Suppressor macrophage treated with lipopolysaccharide for 4 hours (primary cell): ENCODE measurements at regions not wholly inside any gene's neighbourhood (a gene's known extent, or its start where the extent isn't known, plus 50 kb on each side); places are given as distances from the start of the nearest gene placed in this dataset.

ENCODE experiments used
- DNase-seq: peaks from one replicate; pipeline ENCODE4 v3.0.0-alpha.2; 2020

DNA sequence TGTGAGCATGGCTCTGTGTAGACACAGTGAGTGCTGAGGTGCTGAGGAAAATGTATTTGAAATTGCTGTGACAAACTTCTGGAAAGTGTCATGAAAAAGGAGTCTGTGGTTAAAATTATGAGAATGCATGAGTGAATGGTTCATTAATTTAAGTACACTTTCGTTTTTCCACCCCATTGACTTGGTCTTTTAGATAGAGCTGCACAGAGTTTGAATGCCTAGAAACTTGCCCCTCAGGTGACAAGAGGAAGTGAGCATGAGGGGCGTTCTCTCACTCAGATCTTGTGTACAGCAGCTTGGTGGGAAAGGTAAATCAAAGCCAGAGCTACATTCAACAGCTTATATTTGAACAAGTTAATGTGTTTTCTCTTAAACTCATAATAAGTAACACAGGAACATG is 296.8 kb downstream of the WDR72 start:
- no peak for DNase-seq

DNA sequence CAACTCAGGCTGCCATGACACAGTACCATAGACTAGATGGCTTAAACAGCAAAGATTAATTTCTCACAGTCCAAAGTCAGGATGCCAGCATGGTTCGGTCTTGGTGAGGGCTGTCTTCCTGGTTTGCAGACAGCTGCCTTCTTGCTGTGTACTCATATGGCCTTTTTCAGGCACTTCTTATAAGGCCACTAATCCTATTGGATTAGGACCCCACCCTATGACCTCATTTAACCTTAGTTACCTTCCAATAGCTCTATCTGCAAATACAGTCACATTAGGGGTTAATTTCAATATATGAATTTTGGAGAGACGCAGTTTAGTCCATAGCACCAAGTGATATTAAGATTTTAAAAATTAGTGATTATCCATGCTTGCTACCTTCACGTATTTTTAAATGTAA is 297.8 kb downstream of the WDR72 start:
- DNase-seq, result no peak

DNA sequence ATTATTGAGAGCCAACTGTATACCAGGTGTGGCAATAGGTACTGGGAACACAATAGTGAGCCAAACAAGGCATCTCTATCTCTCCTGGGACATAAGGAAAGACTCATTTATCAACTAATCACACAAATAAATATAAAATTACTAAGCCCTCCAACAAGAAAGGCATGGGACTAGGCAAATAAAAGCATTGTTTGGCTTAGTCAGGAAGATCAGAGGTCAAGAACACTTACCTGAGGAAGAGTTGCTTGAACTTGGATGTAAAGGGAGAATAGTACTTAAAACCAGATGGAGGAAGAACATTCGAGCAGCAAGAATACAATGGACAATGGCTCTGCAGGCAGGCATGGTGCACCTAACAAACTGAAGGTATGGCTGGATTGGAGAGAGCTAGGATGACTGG is 300.7 kb downstream of the WDR72 start:
- no peak for DNase-seq

DNA sequence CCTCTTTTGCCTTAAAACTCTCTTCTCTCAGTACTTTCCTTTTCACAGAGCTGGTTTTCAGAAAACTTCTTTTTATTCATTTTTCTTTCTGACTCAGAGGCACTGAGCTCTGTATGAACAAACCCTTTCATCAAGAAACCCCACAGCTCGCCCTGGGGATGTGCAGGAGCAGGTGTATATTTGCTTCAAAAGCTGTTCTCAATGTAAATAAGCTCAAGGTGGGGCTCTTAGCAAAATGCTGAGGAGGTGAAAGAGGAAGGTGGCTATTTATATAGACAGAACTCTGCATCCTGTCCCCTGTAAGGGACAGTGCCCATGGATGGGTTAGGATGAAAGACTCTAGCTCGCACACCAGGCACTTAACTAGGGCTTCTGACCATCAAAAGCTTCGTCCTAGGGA is 302.0 kb downstream of the WDR72 start:
- DNase-seq, result no peak

DNA sequence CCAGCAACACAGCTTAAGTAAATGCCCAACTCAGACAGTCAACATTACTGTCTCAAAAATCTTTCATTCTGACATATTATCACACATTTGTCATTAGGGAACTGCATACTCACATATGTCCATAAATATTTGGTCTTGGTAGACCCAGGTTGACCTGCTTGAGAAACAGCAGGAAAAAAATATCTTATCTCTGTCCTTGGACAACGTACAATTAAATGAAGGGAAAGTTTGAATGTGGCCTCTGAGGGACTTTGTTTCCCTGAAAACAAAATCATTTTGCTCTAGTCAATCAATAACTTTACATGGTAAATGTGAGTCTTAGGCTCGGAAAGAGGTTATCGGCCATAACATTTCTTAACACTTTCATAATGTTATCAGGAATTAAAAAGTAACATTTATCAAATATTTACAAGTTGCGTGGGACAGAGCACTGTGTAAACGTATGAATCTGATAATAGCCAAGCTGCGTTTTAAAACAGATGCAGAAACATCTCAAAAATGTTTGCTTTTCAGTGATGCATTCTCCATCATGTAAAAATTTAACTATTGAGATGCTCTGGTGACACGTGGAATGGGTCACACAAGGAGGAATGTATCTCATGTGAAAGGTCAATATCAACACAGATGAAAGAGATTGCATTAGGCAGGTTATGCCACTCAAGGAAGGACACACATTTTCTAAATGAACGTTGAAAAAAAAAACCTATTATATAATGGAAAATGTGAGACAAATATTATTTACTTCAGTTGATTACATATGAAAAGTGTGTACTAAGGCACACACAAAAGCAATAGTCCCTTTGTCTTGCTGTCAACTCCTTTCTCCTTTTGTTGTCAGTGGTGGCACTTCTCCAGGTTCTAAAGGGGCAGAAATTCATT is 304.4 kb downstream of the WDR72 start:
- no peak for DNase-seq

DNA sequence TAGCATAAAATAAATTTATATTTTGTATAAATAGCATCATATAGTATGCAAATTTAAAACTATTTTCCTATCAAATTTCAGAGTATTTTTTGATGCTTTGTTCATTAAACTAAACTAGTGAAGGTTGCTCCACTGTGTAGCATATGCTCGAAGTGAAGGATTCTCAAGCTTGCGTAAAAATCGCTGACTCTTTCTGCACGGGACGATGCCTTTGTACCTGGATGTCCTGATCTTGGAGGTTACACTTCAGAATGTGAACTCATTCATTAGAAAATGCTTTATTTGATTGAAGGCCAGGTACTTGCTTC is 305.0 kb downstream of the WDR72 start:
- no peak for DNase-seq

DNA sequence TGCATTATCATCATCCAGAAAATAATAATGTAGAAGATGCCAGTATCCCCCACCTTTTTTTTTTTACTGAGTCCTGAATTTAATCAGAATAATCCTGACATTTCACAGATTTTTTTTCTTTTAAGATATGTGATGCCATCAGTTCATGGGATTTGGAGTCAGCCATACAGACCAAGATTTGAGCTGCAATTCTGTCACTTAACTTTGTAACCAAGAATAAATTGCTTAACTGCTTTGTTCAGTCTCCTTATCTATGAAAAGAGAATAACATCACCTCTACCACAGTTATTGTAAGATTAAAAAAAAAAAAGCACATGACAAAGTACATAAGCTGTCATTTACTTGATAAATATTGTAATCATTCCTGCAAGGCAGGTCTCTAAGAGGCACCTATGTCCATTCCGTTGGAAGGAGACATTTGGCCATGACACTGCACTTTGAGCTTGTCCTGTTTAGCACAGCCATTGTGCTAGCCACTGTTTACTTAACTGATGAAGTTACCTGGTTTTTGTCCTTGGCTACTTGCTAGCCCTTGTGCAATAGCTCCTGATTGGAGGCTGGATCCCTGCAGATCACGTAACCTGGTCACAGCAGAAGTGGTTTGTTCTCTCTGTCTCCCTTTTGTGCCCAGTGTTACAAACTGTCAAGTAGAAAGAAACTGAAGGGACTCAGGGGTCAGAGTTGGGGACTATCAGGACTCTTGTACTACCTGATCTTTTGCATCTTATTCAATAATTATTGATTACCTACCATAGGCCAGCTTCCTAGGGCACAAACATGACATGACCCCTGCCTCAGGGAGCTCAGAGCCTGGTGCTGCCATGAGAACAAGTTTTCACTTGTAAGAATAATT is 306.0 kb downstream of the WDR72 start:
- no peak for DNase-seq

DNA sequence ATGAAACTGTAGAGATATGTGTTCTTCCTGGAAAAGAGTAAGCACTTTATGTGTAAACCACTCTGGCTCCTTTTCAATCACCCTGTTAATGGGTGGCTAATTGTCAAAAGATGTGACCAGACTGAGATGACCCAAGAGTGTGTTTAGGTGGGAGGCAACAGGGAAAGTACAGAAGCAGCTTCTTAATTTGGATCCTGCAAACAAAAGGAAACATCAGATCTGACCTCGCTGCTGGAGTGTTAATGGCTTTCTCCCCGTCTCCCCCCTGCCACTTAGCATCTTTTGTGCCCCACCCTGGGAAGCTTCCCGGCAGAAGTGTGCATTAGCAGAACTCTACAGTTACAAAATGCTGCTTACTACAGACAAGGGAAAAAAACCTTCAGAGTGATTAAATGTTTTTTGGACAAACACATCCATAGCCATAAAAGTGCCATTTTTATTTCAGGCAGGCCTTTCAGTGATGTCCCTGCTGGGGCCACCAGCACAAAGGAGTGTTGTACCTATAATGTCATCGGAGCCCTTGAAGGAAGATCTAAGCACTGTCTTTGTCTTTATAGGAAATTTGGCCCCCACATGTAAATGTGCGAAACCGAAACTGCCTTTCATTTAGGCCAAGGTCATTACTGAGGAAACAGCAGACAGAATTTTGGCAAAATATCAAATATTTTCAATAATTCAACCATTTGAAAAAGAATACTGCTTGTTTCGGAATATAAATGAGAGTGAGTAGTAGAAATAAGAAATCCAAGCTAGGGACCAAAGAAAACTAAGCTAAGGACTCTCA is 311.0 kb downstream of the WDR72 start:
- no peak for DNase-seq

DNA sequence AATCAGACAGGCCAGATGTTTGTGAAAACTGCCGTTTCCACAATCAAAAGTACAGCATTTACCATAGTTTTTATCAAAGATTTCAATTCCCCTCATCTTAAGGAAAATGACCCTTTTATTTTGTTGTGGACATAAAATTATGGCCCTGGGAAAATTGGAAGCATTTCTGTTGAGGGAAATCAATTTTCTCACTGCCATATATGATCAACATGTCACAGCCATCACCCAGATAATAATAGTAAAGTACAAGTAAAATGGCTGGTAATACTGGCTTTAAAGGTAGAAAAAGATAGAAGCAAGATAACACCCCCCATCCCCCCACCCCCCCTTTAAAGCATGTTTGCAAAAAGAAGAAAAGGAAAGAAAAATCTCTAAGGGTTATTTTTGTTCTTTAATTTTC is 311.7 kb downstream of the WDR72 start:
- DNase-seq, result no peak

DNA sequence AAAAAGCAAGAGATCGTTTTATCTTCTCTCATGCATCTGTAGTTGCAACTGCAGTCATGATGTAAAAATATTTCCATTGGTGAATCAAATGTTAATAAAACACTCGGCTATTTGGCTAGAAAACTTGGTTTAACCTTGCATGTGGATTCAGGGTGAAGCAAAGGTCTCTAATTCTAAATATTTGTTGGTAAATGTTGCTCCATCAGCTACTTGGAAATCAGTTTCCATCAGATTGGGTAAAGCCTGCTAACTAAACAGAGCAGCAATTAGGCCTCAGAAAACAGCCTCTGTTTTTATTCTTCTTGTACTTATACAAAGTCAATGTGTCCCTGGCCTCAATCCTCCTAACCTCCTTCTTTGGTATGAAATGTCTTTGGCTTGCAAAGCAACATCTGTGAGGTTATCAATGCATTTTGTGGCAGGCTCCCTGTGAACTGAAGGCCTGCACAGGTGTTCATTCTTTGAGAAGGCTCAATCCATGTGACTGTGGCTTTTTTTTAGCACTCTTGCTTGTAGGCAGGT is 312.3 kb downstream of the WDR72 start:
- no peak for DNase-seq

DNA sequence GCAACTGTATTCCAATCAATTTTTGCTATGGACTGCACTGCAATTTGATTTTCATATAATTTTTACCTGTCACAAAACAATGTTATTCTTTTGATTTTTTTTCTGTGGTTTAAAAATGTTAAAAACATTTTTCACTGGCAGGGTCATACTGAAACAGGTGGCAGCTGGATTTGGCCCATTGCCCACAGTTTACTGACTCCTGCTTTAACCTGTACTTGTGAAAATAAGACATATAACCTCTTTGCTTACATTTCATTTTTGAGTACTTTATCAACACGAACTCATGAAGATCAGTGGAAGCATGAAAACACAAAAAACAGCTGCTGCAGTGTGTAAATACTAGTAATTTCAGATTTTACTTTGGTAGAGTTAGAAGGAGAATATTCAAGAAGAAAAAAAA is 313.1 kb downstream of the WDR72 start:
- DNase-seq, result no peak

DNA sequence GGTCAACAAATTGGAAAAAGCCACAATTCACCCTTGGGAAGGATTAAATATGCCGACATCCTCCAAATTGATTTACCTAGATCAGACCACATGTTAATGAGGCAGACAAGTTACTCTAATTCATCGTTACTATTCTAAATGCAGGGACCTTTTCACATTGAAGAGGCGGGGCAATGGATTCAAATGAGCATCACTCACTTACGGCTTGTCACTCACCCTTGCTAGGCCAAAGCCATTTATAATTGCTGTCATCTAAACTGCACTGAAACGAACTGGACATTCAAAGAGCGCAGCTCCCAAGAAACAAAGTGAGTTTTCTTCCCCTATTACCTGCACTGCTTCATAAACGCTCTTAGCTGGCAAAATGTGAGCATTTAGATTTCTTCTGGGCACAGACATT is 313.9 kb downstream of the WDR72 start:
- DNase-seq, result no peak

DNA sequence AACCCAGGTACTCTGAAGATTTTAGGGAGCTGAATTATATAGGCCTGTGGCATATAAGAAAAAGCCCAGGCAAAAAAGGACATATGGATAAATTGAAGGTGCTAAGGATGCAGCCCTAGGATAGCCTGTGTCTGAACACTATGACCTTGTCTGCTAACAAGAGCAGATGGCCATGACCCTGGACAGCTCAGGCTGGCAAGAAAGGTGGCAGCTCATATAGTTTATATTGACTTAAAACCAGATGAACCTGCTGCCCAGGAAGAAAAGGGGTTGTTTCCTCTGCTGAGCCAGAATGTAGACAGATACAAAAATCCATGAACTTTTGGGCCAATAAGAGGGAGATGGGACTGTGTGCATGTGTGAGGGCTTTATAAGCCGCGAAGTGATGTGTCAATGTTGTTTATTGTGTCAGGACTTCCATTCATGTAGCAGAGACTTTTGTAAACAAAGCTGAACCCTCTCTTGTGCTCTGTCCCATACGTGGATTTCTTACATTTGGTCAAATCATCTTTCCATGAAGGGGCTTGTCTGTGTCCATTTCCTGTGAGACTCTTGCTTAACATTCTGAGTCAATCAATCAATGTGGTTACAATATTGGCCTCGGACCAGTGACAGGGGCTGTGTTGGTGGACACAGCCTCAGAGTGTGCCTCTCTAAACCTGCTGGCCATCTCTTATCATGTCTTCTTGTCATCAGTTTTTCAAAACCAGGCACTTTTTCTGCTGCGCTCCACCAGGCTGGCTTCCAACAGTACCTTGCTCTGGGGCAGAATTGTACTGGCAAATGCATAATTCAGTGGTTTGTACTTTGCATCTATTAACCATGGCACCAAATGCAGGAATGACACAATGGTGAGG is 321.2 kb downstream of the WDR72 start:
- DNase-seq, result no peak

DNA sequence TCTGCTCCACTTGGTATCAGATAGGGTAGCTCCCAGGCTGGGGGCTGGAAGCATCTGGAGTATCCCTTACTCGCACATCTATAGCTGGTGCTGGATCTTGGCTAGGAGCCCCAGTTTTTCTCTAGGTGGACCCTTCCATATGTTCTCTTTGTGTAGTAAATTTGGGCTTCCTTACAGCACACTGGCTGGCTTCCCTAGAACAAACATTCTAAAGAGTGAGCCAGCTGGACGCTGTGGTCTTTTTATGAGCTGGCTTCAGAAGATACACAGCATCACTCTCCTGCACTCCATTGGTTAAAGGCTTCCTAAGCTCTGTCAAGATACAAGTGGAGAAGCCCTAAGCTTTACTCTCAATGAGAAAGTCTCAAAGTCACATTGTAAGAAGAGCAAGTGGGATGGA is 322.1 kb downstream of the WDR72 start:
- DNase-seq, result no peak

DNA sequence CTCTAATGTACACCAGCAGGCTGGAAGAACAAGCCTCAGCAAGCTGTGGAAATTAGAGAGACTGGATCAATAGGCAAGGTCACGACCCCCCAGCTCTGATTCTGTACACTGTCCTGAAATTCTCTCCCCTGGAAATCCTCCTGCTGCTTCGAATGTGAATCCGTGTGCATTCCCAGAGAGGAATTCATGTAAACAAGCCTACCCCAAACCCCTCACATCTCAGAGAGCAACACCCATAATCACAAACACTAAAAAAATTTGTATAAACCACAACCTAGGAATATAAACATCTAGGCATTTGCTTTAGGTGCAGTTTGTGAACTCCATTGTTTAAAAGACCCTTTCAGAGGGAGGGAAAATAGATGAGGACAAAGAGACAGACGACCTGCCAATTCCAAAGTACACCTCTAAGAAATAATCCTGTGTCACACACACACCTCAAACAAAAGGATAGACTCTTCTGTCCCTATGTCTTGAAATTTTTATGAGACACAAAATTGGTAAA is 325.2 kb downstream of the WDR72 start:
- no peak for DNase-seq

DNA sequence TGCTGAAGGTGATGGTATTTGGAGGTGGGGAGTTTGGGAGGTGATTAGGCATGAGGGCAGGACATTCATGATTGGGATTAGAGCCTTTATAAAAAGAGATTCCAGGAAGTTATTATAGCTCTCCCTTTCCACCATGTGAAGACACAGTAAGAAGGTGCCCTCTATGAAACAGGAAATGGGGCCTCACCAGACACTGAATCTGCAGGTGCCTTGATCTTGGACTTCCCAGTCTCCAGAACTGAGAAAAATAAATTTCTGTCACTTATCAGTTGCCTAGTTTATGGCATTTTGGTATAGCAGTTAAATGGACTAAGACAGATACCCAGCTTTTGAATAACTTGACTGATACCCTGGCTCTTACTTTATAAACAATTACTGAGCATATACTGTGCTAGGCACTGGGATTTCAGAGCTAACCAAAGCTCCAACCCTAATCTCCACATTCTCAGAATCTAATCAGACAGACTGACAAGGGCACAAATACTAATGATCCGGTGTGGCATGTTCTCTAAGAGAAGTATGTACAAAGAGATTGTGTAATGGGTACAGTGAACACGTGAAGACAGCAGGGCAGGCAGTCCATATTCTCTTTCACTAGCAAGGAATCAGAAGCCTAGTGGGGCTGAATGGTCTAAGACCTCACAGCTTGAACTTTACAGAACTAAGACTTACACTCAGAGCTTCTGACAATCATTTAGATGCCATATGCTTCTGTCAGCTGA is 343.1 kb downstream of the WDR72 start:
- DNase-seq, result no peak

DNA sequence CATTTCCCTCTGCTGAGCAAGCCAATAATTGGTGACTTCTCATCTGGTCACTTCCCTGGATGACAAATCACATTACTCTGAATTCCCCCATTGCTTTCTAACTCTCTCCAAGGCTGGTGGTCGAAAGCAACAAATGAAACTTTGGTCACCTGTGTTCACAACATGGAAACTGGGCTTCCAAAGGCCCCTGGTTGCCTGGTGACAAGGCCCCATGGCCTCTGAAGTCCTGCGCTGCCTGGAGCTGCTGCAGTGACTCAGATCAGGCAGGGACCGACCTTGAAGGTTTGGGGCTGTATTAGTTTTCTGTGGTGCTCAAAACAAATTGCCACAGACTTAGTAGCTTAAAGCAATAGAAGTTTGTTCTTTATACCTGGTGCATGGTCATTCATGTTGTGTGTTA is 345.3 kb downstream of the WDR72 start:
- no peak for DNase-seq

DNA sequence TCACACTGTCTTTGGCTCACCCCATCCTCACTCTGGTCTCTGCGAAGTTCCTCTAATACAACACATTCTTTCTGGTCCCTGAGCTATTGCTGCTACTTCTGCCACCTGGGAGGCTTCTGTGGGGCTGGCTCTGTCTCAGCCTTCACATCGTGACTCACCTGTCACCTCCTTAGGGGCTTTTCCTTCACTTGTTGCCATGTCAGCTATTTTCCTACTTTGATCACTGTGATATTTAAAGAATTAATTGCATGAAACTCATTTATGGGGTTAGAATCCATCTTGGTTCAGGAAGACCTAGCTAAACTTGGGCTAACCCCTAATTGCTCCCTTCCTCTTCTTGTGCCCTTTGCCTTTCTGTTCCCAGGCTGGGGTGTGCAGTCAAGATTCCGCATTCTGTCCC is 346.9 kb downstream of the WDR72 start:
- no peak for DNase-seq

DNA sequence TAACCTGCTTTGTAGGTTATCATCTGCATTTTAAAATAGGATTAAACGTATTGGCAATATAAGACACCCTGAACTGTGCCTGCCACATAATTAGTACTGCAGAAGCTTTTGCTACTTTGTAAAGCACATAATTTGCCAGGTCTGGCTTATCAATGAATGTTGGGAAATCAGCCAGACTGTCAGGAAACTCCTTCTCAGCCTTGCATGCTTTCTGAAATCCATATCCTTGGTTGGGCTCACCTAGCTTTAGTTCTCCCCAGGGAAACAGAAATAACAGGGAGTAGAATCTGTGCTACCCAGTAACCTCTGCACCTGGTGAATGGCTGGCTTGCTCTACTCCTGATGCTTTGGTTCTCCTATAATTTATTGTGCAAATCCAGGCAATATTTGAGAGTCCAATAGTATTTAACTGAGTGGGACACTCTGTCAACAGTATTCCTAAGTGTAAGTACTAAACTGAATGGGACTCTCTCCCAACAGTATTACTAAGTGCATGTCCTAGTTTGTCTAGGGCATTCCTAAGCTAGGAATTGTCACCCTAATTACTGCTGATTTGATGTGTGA is 354.5 kb downstream of the WDR72 start:
- DNase-seq, result no peak

DNA sequence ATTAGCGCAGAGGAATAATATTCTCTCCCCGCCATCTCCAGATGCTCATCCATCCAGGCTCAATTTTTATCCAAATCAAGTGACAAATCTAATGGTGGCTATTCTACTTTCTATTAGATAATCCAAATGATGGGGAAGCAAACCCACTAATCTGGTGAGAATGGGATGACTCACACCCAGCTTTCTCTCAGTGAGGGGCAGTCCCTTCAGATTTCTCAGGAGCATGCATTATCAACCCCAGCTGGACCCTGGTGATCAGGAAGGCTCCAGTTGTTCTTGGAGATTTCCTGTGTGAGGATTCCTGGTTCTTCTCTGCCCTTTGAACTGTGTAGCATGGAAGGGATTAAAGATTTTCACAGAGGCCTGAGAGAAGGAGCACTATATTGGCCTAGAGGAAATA is 358.0 kb downstream of the WDR72 start:
- no peak for DNase-seq

DNA sequence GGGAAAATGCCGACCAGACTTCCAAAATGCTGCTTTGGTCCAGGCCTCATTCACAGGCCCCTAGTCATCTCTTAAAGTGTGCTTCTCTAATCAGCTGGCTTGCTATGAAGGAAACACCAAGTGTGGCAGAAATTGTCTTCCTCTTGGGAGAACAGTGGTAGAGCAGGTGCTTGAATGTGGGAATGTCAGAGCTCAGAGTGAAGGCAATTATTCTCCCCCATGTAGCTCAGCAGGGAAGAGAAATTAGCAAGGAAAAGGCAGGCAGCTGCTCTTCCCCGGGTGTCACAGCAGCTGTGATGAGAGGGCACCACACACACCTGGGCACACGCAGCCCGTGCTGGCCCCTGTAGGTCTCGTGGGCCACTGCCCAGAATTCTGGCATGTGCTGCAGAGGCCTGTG is 358.5 kb downstream of the WDR72 start:
- no peak for DNase-seq
